Muscle of leg (tissue), 3 donors: ENCODE measurements at regions not wholly inside any gene's neighbourhood (a gene's known extent, or its start where the extent isn't known, plus 50 kb on each side); places are given as distances from the start of the nearest gene placed in this dataset.
"Not testable (repeated sequence)": the region's sequence is repeated elsewhere in the genome, so short reads cannot be mapped to it uniquely, and the experiment has no call there.

Experiments
- DNase-seq: peaks from one replicate; pipeline ENCODE4 v3.0.0; 2013
- H3K27ac ChIP-seq: one replicate; pipeline ENCODE4 v1.5.1; 2013; ENCODE audit warnings: mild to moderate bottlenecking, low read length, control low read depth
- H3K27me3 ChIP-seq: one replicate; pipeline ENCODE4 v1.6.1; 2013; ENCODE audit warnings: low read length; ENCODE audit not compliant: control insufficient read depth, insufficient read depth
- H3K36me3 ChIP-seq: one replicate; pipeline ENCODE4 v1.6.1; 2013; ENCODE audit warnings: low read length; ENCODE audit not compliant: control insufficient read depth, insufficient read depth
- H3K4me1 ChIP-seq: one replicate; pipeline ENCODE4 v1.6.1; 2013; ENCODE audit warnings: low read length; ENCODE audit not compliant: control insufficient read depth, insufficient read depth
- H3K4me3 ChIP-seq: one replicate; pipeline ENCODE4 v1.5.1; 2013; ENCODE audit warnings: low read length, control low read depth
- H3K9me3 ChIP-seq: replicated peaks from 2 replicates; pipeline ENCODE4 v1.6.1; 2013; ENCODE audit warnings: low read depth, low read length; ENCODE audit not compliant: control insufficient read depth
- WGBS: methylation state at CpG from one replicate; pipeline ENCODE4 v1.1.5; 2013; ENCODE audit warnings: missing lambda C conversion rate; ENCODE audit not compliant: insufficient coverage; 5-methylcytosine and 5-hydroxymethylcytosine counted together

DNA sequence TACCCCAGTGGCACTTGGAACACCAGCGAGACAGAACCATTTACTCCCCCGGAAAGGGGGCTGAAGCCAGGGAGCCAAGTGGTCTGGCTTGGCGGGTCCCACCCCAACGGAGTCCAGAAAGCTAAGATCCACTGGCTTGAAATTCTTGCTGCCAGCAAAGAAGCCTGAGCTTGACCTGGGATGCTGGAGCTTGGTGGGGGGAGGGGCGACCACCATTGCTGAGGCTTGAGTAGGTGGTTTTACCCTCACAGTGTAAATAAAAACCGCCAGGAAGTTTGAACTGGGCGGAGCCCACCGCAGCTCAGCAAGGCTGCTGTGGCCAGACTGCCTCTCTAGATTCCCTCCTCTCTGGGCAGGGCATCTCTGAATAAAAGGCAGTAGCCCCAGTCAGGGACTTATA lies 62.8 kb downstream of the RPS24 start:
- H3K4me3 ChIP-seq, H3K36me3 ChIP-seq, H3K9me3 ChIP-seq, H3K4me1 ChIP-seq, DNase-seq, H3K27me3 ChIP-seq, H3K27ac ChIP-seq: not testable (repeated sequence)
- WGBS, result 83% methylated on average over 2 of the region's 8 CpGs

DNA sequence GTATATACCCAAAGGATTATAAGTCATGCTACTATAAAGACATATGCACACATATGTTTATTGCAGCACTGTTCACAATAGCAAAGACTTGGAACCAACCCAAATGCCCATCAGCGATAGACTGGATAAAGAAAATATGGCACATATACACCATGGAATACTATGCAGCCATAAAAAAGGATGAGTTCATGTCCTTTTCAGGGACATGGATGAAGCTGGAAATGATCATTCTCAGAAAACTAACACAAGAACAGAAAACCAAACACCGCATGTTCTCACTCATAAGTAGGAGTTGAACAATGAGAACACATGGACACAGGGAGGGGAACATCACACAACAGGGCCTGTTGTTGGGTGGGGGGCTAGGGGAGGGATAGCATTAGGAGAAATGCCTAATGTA lies 68.9 kb downstream of the RPS24 start:
- H3K9me3 ChIP-seq, H3K4me1 ChIP-seq, H3K4me3 ChIP-seq, H3K36me3 ChIP-seq, DNase-seq, H3K27ac ChIP-seq, H3K27me3 ChIP-seq: not testable (repeated sequence)
- no CpG with 5 or more reads among the region's 2 CpGs for WGBS

DNA sequence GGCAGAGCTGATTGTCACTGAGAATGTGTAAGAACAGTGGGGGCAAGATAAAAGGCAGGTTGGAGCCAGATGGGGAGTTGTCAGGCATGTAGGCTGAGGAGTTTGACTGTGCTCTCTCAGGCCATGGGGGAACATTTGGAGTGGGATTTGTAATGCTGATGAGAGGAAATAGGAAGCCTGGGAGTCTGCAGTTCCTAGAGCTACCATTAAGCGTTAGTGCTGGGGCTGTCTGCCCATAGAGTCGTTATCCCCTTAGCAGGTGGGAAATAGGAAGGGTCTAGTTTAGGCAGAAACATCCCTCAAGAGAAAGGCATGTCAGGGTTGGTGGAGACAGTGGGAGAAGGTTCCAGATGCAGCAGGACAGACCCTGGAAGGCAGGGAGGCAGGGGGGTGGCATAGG lies 75.5 kb downstream of the RPS24 start:
- WGBS, result 0% methylated on average over 2 of the region's 2 CpGs
- no peaks in the 10 kb centered on the region for H3K27me3 ChIP-seq
- H3K36me3 ChIP-seq, result no peaks in the 10 kb centered on the region
- no peak overlapping the region for H3K4me3 ChIP-seq
- no peak overlapping the region for H3K27ac ChIP-seq
- H3K9me3 ChIP-seq, result no peaks in the 10 kb centered on the region
- no peaks in the 10 kb centered on the region for H3K4me1 ChIP-seq
- DNase-seq, result no peak

DNA sequence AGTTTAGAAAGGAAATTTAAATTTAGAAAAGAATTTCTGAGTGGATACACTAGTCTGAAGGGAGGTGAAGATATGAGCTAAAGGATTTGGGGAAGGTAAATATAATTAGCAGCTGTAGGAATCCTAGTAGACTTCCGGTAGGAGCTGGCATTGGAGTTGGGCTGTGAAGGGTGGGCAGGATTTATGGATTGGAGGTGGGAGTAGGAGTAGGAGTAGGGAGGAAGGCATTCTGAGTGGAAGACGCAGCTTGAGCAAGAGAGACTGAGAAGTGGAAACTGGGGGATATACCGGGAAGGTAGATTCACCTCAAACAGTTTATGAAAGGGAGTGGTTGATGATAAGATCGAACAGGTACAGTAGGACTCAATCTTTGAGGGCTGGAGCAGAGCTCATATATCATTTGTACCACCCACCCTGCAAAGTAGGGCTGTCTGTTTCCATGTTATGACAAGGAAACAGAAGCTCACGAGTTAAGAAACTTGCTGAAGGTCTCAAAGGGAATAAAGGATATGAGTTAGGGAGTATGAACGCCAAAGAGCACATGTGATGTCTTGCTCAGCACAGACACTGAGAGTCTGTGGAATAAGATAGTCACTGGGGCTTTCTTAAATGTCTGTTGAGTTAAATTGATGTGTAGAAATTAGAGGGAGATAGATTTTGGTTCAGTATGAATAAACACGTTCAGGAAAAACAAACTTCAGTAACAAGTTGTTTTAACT lies 81.6 kb downstream of the RPS24 start:
- Histone ChIP-seq H3K9me3 (no peaks in the 10 kb centered on the region), H3K27ac (no peak overlapping the region), H3K4me1 (no peaks in the 10 kb centered on the region), H3K4me3 (no peak overlapping the region), H3K36me3 (no peaks in the 10 kb centered on the region), H3K27me3 (no peaks in the 10 kb centered on the region)
- 25% methylated on average over 4 of the region's 7 CpGs for WGBS
- DNase-seq, result peak; percentile 46

DNA sequence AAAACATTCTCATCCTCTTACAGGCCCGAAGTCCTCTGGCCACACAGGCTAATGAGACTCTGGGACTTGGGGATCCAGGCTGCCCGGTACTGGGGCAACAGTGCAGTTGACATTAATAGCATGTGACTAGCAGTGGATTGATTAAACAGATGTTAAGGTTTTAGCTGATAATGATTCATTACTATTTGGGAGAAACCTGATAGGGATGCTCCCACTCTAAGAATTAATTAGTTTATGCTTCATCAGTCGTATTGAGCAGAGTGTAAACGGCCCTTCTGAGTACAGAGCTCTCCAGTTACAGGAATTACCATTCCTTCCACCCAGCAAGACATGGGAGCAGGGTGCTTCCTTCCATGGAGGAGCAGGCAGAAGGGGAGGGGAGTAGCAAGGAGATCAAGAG lies 82.7 kb downstream of the RPS24 start:
- Histone ChIP-seq H3K27ac (no peak overlapping the region), H3K4me1 (no peaks in the 10 kb centered on the region), H3K36me3 (no peaks in the 10 kb centered on the region), H3K4me3 (no peak overlapping the region), H3K9me3 (no peaks in the 10 kb centered on the region), H3K27me3 (no peaks in the 10 kb centered on the region)
- WGBS, result no CpG with 5 or more reads among the region's 4 CpGs
- DNase-seq, result no peak

DNA sequence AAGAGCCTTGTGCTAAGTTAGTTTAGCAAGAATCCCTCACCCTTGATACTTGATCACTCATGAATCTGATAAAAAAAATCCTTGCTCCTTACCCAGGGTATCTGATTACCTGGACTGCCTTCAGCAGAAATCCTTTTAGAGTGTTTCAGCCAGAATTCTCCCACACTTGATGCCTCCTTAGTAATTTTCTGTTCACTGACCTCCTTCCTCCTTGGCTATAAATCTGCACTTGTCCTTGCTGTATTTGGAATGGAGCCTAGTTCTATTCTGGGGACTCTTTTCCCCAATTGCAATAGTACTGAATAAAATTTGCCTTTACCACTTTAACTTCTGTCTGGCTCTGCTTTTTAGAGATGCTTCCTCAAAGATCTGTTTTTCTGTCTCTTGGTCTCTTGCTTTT lies 84.9 kb downstream of the RPS24 start:
- Histone ChIP-seq H3K36me3 (no peaks in the 10 kb centered on the region), H3K9me3 (peaks cover 2% of the 10 kb centered on the region), H3K27ac (no peak overlapping the region), H3K4me3 (no peak overlapping the region), H3K27me3 (no peaks in the 10 kb centered on the region), H3K4me1 (no peaks in the 10 kb centered on the region)
- DNase-seq, result no peak

DNA sequence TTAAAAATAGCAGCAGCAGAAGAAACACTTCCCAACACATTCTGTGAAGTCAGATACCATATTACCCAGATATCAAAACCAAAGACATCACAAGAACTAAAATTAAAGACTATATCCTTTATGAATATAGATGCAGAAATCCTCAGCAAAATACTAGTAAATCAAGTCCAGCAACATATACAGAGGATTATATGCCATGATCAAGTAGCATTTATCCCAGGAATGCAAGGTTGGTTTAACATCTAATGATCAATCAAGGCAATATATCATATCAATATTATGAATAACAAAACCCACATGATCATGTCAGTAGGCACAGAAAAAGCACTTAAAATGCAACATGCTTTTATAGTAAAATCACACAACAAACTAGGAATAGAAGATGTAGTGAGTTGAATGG lies 88.1 kb downstream of the RPS24 start:
- Histone ChIP-seq H3K9me3 (peaks cover 2% of the 10 kb centered on the region), H3K36me3 (no peaks in the 10 kb centered on the region), H3K4me1 (no peaks in the 10 kb centered on the region), H3K27me3 (no peaks in the 10 kb centered on the region), H3K4me3 (no peak overlapping the region), H3K27ac (no peak overlapping the region)
- no peak for DNase-seq

DNA sequence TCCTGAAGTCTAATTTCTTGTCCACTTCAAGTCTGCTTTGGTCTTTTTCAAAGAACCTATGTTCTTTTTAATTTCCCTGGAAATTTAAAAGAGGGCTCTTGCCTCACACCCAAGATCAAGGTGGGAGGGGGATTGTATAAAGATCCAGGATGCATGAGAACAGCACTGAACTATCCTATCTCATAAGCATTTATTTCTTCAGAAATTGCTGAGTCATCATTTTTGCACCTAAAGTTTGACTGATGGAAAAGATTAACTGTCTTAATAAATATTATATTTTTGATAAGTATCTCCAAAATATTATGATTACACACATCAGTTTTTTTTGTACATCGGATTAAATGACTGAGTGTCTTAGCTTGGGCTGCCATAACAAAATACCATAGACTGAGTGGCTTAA lies 90.5 kb downstream of the RPS24 start:
- Histone ChIP-seq H3K27ac (no peak overlapping the region), H3K36me3 (no peaks in the 10 kb centered on the region), H3K27me3 (no peaks in the 10 kb centered on the region), H3K4me1 (no peaks in the 10 kb centered on the region), H3K9me3 (peaks cover 2% of the 10 kb centered on the region), H3K4me3 (no peak overlapping the region)
- DNase-seq, result no peak
- no CpG with 5 or more reads among the region's 1 CpG for WGBS

DNA sequence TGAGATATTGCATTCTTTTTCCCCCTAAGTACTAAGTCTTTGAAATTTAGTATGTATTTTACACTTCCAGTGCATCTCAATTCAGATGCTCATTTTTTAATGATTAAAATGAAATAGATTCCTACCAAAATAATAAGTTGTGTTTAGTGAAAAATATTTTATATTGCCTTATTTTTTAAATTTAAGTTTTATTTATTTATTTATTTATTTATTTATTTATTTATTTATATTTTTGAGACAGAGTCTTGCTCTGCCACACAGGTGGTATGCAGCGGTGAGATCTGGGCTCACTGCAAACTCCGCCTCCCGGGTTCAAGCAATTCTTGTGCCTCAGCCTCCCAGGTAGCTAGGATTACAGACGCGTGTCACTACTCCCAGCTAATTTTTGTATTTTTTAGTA lies 95.5 kb downstream of the RPS24 start:
- Histone ChIP-seq H3K4me1 (no peaks in the 10 kb centered on the region), H3K27me3 (peaks cover 3% of the 10 kb centered on the region), H3K9me3 (no peaks in the 10 kb centered on the region), H3K4me3 (no peak overlapping the region), H3K27ac (no peak overlapping the region), H3K36me3 (no peaks in the 10 kb centered on the region)
- WGBS, result 95% methylated on average over 3 of the region's 5 CpGs
- DNase-seq, result no peak

DNA sequence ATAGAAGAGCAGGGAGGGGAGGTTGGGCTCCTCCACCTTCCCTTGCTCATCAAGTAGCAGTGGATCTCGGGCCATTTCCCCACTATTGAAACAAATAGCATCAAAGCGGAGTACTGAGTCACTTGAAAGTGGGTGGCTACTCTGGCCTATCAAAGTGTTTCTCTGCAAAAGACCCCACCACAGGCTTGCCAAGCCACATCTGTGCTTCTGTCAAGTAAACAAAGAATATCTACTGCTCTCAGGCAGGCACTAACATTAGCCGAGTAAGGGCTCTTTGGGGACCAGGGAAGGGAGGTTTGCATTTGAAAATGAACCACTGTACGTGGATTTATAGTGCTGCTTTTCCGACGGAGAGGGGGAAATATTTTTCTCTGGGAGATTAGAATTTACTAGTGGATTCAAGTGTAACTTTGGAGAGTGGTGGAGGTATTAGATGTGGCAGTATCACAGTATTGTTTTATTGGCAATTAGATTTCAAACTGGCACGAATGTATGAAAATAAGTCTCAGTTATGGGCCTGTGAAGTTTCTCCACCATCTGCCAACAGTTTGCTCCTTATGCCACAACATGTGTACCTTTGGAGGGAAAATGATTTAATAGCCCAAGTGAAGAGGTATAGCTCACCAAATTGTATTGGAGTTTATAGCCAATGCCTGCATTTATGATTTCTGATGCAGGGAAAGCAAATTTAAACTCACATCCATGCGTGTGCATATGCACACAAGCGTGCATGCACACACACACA lies 97.5 kb downstream of the RPS24 start:
- no peak for DNase-seq
- Histone ChIP-seq H3K27me3 (peaks cover 7% of the 10 kb centered on the region), H3K36me3 (no peaks in the 10 kb centered on the region), H3K9me3 (no peaks in the 10 kb centered on the region), H3K27ac (no peak overlapping the region), H3K4me3 (no peak overlapping the region), H3K4me1 (no peaks in the 10 kb centered on the region)
- 33% methylated on average over 4 of the region's 9 CpGs for WGBS
